ENCODE measurements at regions not wholly inside any gene's neighbourhood (a gene's known extent, or its start where the extent isn't known, plus 50 kb on each side); places are given as distances from the start of the nearest gene placed in this dataset.

DNA sequence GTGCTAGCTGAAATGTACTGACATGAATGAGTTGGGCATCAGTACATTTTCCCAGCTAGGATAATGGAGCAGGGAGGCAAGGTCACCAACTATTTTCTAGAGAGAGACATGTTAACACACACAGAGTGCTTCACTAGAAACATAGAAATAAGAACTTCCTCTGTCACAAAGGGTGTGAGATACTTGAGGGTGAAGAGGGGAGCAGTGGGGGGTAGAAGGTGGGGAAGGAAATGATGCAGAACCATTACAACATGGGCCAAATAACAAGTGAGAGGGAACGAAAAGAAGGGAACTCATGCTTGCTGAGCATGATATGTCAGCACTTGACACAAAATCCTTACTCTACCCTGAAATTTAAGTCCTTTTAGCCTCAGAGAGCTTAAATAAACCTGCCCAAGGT is 87.8 kb upstream of the RFC3 start:
- intact Hi-C loops (cut with micrococcal nuclease; ENCODE audit: unreplicated experiment) (no loop called here), in situ Hi-C loops (cut with HindIII; ENCODE audit: low pct_unique_long_range_greater_than_20kb, low sequenced_read_pairs) (no loop called here)
- no peaks in the 10 kb centered on the region for H3K27me3 ChIP-seq (ENCODE audit: control insufficient read depth, insufficient read depth, low read length)
- ATAC-seq (no peak), DNase-seq (ENCODE audit: low read depth, low spot score) (no peak)
- H3K9me3 ChIP-seq (ENCODE audit: control insufficient read depth, insufficient read depth, low read depth, low read length): no peaks in the 10 kb centered on the region
- no peaks in the 10 kb centered on the region for H3K36me3 ChIP-seq (ENCODE audit: control insufficient read depth, insufficient read depth, low read length)
- no TSS peak for BruUV-seq (replicated peaks)
- ChIA-PET CTCF (no interaction called here), POLR2A (no interaction called here)
- no peak overlapping the region for H3K4me3 ChIP-seq (ENCODE audit: low read depth in 2 of 2, low read length in 2 of 2)
- no peak overlapping the region for H3K27ac ChIP-seq (ENCODE audit: low read length)
- H3K4me1 ChIP-seq (ENCODE audit: control insufficient read depth, insufficient read depth, low read length): no peaks in the 10 kb centered on the region
- TF ChIP-seq, protein P1, sequence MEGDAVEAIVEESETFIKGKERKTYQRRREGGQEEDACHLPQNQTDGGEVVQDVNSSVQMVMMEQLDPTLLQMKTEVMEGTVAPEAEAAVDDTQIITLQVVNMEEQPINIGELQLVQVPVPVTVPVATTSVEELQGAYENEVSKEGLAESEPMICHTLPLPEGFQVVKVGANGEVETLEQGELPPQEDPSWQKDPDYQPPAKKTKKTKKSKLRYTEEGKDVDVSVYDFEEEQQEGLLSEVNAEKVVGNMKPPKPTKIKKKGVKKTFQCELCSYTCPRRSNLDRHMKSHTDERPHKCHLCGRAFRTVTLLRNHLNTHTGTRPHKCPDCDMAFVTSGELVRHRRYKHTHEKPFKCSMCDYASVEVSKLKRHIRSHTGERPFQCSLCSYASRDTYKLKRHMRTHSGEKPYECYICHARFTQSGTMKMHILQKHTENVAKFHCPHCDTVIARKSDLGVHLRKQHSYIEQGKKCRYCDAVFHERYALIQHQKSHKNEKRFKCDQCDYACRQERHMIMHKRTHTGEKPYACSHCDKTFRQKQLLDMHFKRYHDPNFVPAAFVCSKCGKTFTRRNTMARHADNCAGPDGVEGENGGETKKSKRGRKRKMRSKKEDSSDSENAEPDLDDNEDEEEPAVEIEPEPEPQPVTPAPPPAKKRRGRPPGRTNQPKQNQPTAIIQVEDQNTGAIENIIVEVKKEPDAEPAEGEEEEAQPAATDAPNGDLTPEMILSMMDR (IDR thresholded peaks at IDR 0.05): no peak
- TF ChIP-seq TCF7L2 (IDR thresholded peaks at IDR 0.05; ENCODE audit: low read depth, low read length) (no peak), POLR2AphosphoS5 (IDR thresholded peaks at IDR 0.05; ENCODE audit: low read depth, low read length) (no peak), SIN3A (IDR thresholded peaks at IDR 0.05; ENCODE audit: borderline replicate concordance, insufficient read depth, low read depth, low read length) (no peak)
- TF ChIP-seq, protein P2, sequence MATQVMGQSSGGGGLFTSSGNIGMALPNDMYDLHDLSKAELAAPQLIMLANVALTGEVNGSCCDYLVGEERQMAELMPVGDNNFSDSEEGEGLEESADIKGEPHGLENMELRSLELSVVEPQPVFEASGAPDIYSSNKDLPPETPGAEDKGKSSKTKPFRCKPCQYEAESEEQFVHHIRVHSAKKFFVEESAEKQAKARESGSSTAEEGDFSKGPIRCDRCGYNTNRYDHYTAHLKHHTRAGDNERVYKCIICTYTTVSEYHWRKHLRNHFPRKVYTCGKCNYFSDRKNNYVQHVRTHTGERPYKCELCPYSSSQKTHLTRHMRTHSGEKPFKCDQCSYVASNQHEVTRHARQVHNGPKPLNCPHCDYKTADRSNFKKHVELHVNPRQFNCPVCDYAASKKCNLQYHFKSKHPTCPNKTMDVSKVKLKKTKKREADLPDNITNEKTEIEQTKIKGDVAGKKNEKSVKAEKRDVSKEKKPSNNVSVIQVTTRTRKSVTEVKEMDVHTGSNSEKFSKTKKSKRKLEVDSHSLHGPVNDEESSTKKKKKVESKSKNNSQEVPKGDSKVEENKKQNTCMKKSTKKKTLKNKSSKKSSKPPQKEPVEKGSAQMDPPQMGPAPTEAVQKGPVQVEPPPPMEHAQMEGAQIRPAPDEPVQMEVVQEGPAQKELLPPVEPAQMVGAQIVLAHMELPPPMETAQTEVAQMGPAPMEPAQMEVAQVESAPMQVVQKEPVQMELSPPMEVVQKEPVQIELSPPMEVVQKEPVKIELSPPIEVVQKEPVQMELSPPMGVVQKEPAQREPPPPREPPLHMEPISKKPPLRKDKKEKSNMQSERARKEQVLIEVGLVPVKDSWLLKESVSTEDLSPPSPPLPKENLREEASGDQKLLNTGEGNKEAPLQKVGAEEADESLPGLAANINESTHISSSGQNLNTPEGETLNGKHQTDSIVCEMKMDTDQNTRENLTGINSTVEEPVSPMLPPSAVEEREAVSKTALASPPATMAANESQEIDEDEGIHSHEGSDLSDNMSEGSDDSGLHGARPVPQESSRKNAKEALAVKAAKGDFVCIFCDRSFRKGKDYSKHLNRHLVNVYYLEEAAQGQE (IDR thresholded peaks at IDR 0.05; ENCODE audit: insufficient read depth in 1 of 2, low read depth in 2 of 2, low read length in 1 of 2): no peak

DNA sequence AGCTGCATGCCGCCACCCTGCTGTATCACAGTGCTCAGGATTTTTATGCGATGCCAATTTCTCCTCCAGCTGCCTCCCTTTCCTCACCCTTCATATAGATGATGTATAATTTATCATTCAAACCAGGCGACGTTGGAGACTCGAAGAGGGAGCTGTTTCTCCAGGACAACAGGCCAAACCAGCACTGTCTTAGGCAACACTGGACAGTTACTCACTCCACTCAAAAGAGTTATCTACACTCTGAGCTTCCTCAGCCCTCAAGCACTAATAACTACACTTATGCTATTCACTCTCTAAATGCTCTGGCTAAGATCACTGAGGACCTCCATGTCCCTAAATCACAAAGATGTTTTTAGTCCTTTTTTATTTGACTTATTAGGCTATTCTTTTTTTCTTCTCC is 87.3 kb upstream of the RFC3 start:
- Histone ChIP-seq H3K9me3 (ENCODE audit: control insufficient read depth, insufficient read depth, low read depth, low read length) (no peaks in the 10 kb centered on the region), H3K4me1 (ENCODE audit: control insufficient read depth, insufficient read depth, low read length) (no peaks in the 10 kb centered on the region), H3K4me3 (ENCODE audit: low read depth in 2 of 2, low read length in 2 of 2) (no peak overlapping the region), H3K36me3 (ENCODE audit: control insufficient read depth, insufficient read depth, low read length) (no peaks in the 10 kb centered on the region), H3K27me3 (ENCODE audit: control insufficient read depth, insufficient read depth, low read length) (no peaks in the 10 kb centered on the region), H3K27ac (ENCODE audit: low read length) (no peak overlapping the region)
- DNase-seq (ENCODE audit: low read depth, low spot score) (no peak), ATAC-seq (no peak)
- intact Hi-C loops (cut with micrococcal nuclease; ENCODE audit: unreplicated experiment) (no loop called here), in situ Hi-C loops (cut with HindIII; ENCODE audit: low pct_unique_long_range_greater_than_20kb, low sequenced_read_pairs) (no loop called here)
- CTCF ChIA-PET: no interaction called here
- TF ChIP-seq, protein P1 (IDR thresholded peaks at IDR 0.05): no peak
- no TSS peak for BruUV-seq (replicated peaks)
- POLR2A ChIA-PET: no interaction called here

DNA sequence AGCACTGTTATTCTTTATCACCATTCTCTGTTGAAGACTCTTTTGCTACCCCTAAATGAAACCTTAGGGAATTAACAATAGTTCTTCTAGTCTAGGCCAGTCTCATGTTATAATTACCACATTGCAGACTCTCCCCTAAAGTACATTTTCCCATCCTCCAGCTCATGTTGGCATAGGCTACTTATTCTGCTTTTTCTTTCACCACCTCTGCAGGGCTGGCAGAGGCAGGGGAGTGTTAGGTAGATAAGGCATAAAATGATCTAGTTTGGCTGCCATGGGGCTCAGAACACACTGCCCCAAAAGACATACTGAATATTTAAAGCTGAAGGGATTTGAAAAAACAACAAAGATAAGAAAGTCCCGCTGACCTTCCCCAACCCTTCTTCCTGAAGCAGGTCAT is 82.7 kb upstream of the RFC3 start:
- TF ChIP-seq TCF7L2 (IDR thresholded peaks at IDR 0.05; ENCODE audit: low read depth, low read length) (no peak), POLR2AphosphoS5 (IDR thresholded peaks at IDR 0.05; ENCODE audit: low read depth, low read length) (no peak), SIN3A (IDR thresholded peaks at IDR 0.05; ENCODE audit: borderline replicate concordance, insufficient read depth, low read depth, low read length) (no peak)
- TF ChIP-seq, protein P2 (IDR thresholded peaks at IDR 0.05; ENCODE audit: insufficient read depth in 1 of 2, low read depth in 2 of 2, low read length in 1 of 2): no peak
- TF ChIP-seq, protein P1 (IDR thresholded peaks at IDR 0.05): no peak
- no peaks in the 10 kb centered on the region for H3K4me1 ChIP-seq (ENCODE audit: control insufficient read depth, insufficient read depth, low read length)
- ChIA-PET CTCF (no interaction called here), POLR2A (no interaction called here)
- no peak overlapping the region for H3K4me3 ChIP-seq (ENCODE audit: low read depth in 2 of 2, low read length in 2 of 2)
- in situ Hi-C loops (cut with HindIII; ENCODE audit: low pct_unique_long_range_greater_than_20kb, low sequenced_read_pairs) (no loop called here), intact Hi-C loops (cut with micrococcal nuclease; ENCODE audit: unreplicated experiment) (no loop called here)
- H3K27ac ChIP-seq (ENCODE audit: low read length): no peak overlapping the region
- H3K36me3 ChIP-seq (ENCODE audit: control insufficient read depth, insufficient read depth, low read length): no peaks in the 10 kb centered on the region
- no peak for ATAC-seq
- BruUV-seq (replicated peaks): no TSS peak
- no peaks in the 10 kb centered on the region for H3K9me3 ChIP-seq (ENCODE audit: control insufficient read depth, insufficient read depth, low read depth, low read length)
- no peak for DNase-seq (ENCODE audit: low read depth, low spot score)
- no peaks in the 10 kb centered on the region for H3K27me3 ChIP-seq (ENCODE audit: control insufficient read depth, insufficient read depth, low read length)

All from Panc1 (cell line).